Neuronal stem cell (in vitro differentiated cells): ENCODE measurements at regions not wholly inside any gene's neighbourhood (a gene's known extent, or its start where the extent isn't known, plus 50 kb on each side); places are given as distances from the start of the nearest gene placed in this dataset.
"Not testable (repeated sequence)": the region's sequence is repeated elsewhere in the genome, so short reads cannot be mapped to it uniquely, and the experiment has no call there.

Experiments
- DNase-seq: peaks from one replicate; pipeline ENCODE4 v3.0.0-alpha.2; 2013; ENCODE audit warnings: low spot score
- H2AFZ ChIP-seq: one replicate; pipeline ENCODE4 v1.6.1; 2013; ENCODE audit warnings: mild to moderate bottlenecking, low read length, inconsistent platforms
- H2AK5ac ChIP-seq: 2 replicates; pipeline ENCODE4 v1.6.1; 2013; ENCODE audit warnings: low read depth, mild to moderate bottlenecking, inconsistent platforms, low read length, moderate library complexity, mixed read lengths
- H2BK120ac ChIP-seq: 2 replicates; pipeline ENCODE4 v1.6.1; 2013; ENCODE audit warnings: low read depth, mild to moderate bottlenecking, inconsistent platforms, low read length, moderate library complexity, mixed read lengths
- H2BK12ac ChIP-seq: one replicate; pipeline ENCODE4 v1.6.1; 2013; ENCODE audit warnings: low read length, inconsistent platforms
- H2BK15ac ChIP-seq: 2 replicates; pipeline ENCODE4 v1.6.1; 2013; ENCODE audit warnings: mild to moderate bottlenecking, low read length, inconsistent platforms, mixed read lengths
- H2BK5ac ChIP-seq: one replicate; pipeline ENCODE4 v1.6.1; 2013; ENCODE audit warnings: inconsistent platforms, mild to moderate bottlenecking, low read length, moderate library complexity
- H3K14ac ChIP-seq: one replicate; pipeline ENCODE4 v1.6.1; 2013; ENCODE audit warnings: low read length, inconsistent platforms
- H3K18ac ChIP-seq: 2 replicates; pipeline ENCODE4 v1.6.1; 2013; ENCODE audit warnings: low read length, inconsistent platforms
- H3K23ac ChIP-seq: 2 replicates; pipeline ENCODE4 v1.6.1; 2013; ENCODE audit warnings: low read depth, mild to moderate bottlenecking, mixed read lengths, low read length, inconsistent platforms; ENCODE audit not compliant: poor library complexity
- H3K27ac ChIP-seq: replicated peaks from 3 replicates; pipeline ENCODE4 v1.5.1; 2013; ENCODE audit warnings: low read length, inconsistent platforms
- H3K27me3 ChIP-seq, 3 experiments: 2 replicates each; pipeline ENCODE4 v1.6.1; 2013; ENCODE audit warnings: low read length in 3 of 3, mild to moderate bottlenecking in 2 of 3, inconsistent platforms in 1 of 3, low read depth in 1 of 3, mixed read lengths in 1 of 3, moderate library complexity in 1 of 3; ENCODE audit not compliant: control insufficient read depth in 3 of 3, insufficient read depth in 3 of 3
- H3K36me3 ChIP-seq, 2 donors: replicated peaks in 1 of 2; 2 replicates each; pipeline ENCODE4 v1.6.1; 2013; ENCODE audit warnings: low read length in 2 of 2; ENCODE audit not compliant: control insufficient read depth in 2 of 2, insufficient read depth in 2 of 2
- H3K4ac ChIP-seq: 2 replicates; pipeline ENCODE4 v1.6.1; 2013; ENCODE audit warnings: inconsistent platforms, mild to moderate bottlenecking, low read length, moderate library complexity
- H3K4me1 ChIP-seq, 2 donors: 1 replicate in 1 of 2; 2 replicates in 1 of 2; pipeline ENCODE4 v1.6.1; 2013; ENCODE audit warnings: low read length in 2 of 2, low read depth in 1 of 2; ENCODE audit not compliant: control insufficient read depth in 2 of 2, insufficient read depth in 1 of 2
- H3K4me2 ChIP-seq: one replicate; pipeline ENCODE4 v1.6.1; 2013; ENCODE audit warnings: mild to moderate bottlenecking, low read length, inconsistent platforms; ENCODE audit not compliant: insufficient read depth, poor library complexity, severe bottlenecking
- H3K4me3 ChIP-seq, 2 donors: 2 replicates each; pipeline ENCODE4 v1.5.1; 2013; ENCODE audit warnings: low read length in 2 of 2, mild to moderate bottlenecking in 2 of 2, inconsistent platforms in 1 of 2, moderate library complexity in 1 of 2
- H3K79me1 ChIP-seq: one replicate; pipeline ENCODE4 v1.6.1; 2013; ENCODE audit warnings: low read depth, mild to moderate bottlenecking, inconsistent platforms, low read length, moderate library complexity
- H3K9ac ChIP-seq: one replicate; pipeline ENCODE4 v1.6.1; 2013; ENCODE audit warnings: mild to moderate bottlenecking, low read depth, low read length, inconsistent platforms; ENCODE audit not compliant: poor library complexity
- H3K9me3 ChIP-seq, 2 donors: replicated peaks in 1 of 2; 2 replicates each; pipeline versions ENCODE3 to v1.6.1; 2013; ENCODE audit warnings: low read length in 2 of 2, mild to moderate bottlenecking in 2 of 2, inconsistent platforms in 1 of 2, low read depth in 1 of 2, mixed read lengths in 1 of 2, moderate library complexity in 1 of 2; ENCODE audit not compliant: control insufficient read depth in 2 of 2, insufficient read depth in 1 of 2
- H4K8ac ChIP-seq: one replicate; pipeline ENCODE4 v1.6.1; 2013; ENCODE audit warnings: low read depth, mild to moderate bottlenecking, inconsistent platforms, low read length, moderate library complexity
- H4K91ac ChIP-seq: one replicate; pipeline ENCODE4 v1.6.1; 2013; ENCODE audit warnings: low read length, low read depth, mild to moderate bottlenecking, inconsistent platforms; ENCODE audit not compliant: poor library complexity
- WGBS, 2 donors: extraction: QIAGEN DNeasy Blood & Tissue Kit; methylation state at CpG; one replicate each; pipeline ENCODE4 v1.1.7; 2013; ENCODE audit warnings: missing lambda C conversion rate in 2 of 2, mixed read lengths in 1 of 2; ENCODE audit not compliant: insufficient read length in 2 of 2, insufficient replicate concordance in 1 of 2; ENCODE audit errors: extremely low coverage in 2 of 2; 5-methylcytosine and 5-hydroxymethylcytosine counted together

DNA sequence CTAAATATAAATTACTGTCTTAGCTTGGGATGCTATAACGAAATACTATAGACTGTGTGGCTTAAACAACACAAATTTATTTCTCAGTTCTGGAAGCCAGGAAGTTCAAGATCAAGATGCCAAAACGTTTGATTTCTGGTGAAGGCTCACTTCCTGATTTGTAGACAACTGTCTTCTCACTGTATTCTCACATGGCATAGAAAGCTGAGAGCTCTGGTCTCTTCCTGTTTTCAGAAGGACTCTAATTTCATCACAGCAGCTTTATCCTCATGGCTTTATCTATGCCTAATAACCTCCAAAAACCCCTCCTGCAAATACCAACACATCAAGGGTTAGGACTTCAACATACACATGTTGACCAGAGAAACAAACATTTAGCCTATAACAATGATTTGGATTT is 1795.5 kb downstream of the MRPL39 start:
- no peaks in the 10 kb centered on the region for H3K9me3 ChIP-seq
- no peak overlapping the region for H2BK5ac ChIP-seq
- H3K27ac ChIP-seq, result no peak overlapping the region
- no CpG with 5 or more reads among the region's 2 CpGs for WGBS, 2 donors
- no peak overlapping the region for H2BK120ac ChIP-seq
- no peak for DNase-seq
- no peak overlapping the region for H2BK15ac ChIP-seq
- H3K9ac ChIP-seq, result no peak overlapping the region
- H4K8ac ChIP-seq, result no peak overlapping the region
- H3K4me3 ChIP-seq, result no peak overlapping the region
- H3K14ac ChIP-seq, result no peak overlapping the region
- H3K36me3 ChIP-seq, result no peaks in the 10 kb centered on the region
- no peak overlapping the region for H3K4ac ChIP-seq
- H3K79me1 ChIP-seq, result no peaks in the 10 kb centered on the region
- no peak overlapping the region for H3K23ac ChIP-seq
- no peak overlapping the region for H2AK5ac ChIP-seq
- H2BK12ac ChIP-seq, result no peak overlapping the region
- H3K4me1 ChIP-seq, result no peaks in the 10 kb centered on the region
- no peak overlapping the region for H2AFZ ChIP-seq
- H3K27me3 ChIP-seq, result no peaks in the 10 kb centered on the region
- H3K18ac ChIP-seq, result no peak overlapping the region
- no peak overlapping the region for H4K91ac ChIP-seq
- no peak overlapping the region for H3K4me2 ChIP-seq

DNA sequence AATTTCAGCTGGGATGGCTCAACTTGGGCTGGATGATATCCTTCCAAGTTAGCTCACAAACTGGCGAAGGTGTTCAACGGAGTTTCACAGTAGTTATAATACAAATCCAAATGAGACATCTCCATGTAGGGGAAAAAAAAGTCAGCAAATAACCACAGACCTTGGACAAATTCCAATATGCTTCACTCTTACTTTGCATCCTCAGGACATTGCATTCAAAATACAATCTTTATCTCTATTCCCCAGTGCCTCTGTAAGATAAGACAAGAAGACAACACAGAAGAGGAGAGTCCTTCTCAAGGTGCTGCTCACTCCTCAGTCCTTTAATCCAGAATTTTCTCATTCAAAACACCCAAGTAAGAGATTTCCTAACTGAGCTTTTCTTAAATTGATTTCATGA is 1797.7 kb downstream of the MRPL39 start:
- no peak for DNase-seq
- Histone ChIP-seq H2BK120ac (no peak overlapping the region), H2BK12ac (no peak overlapping the region), H4K91ac (no peak overlapping the region), H2AFZ (no peak overlapping the region), H2BK15ac (no peak overlapping the region), H3K9me3 (no peaks in the 10 kb centered on the region), H3K23ac (no peak overlapping the region), H3K4me3 (no peak overlapping the region), H3K4me2 (no peak overlapping the region), H3K18ac (no peak overlapping the region), H3K36me3 (no peaks in the 10 kb centered on the region), H3K27me3 (no peaks in the 10 kb centered on the region), H4K8ac (no peak overlapping the region), H3K4me1 (no peaks in the 10 kb centered on the region), H3K79me1 (no peaks in the 10 kb centered on the region), H3K9ac (no peak overlapping the region), H3K14ac (no peak overlapping the region), H3K27ac (no peak overlapping the region), H3K4ac (no peak overlapping the region), H2BK5ac (no peak overlapping the region), H2AK5ac (no peak overlapping the region)
- WGBS, 2 donors, result no CpG with 5 or more reads among the region's 2 CpGs

DNA sequence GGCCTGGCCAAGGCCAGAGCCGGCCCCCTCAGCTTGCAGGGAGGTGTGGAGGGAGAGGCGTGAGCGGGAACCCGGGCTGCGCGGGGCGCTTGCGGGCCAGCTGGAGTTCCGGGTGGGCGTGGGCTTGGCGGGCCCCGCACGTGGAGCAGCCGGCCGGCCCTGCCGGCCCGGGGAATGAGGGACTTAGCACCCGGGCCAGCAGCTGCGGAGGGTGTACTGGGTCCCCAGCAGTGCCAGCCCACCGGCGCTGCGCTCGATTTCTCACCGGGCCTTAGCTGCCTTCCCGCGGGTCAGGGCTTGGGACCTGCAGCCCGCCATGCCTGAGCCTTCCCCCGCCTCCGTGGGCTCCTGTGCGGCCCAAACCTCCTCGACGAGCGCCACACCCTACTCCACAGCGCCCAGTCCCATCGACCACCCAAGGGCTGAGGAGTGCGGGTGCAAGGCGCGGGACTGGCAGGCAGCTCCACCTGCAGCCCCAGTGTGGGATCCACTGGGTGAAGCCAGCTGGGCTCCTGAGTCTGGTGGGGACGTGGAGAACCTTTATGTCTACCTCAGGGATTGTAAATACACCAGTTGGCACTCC is 1800.2 kb downstream of the MRPL39 start:
- not testable (repeated sequence) for H3K9me3 ChIP-seq, H3K79me1 ChIP-seq, H3K23ac ChIP-seq, H2BK15ac ChIP-seq, H3K36me3 ChIP-seq, H3K9ac ChIP-seq, H2BK5ac ChIP-seq, H2AK5ac ChIP-seq, H3K27me3 ChIP-seq, H3K4me3 ChIP-seq, H2BK12ac ChIP-seq, H3K4ac ChIP-seq, DNase-seq, H3K27ac ChIP-seq, H2AFZ ChIP-seq, H3K4me2 ChIP-seq, H3K14ac ChIP-seq, H3K4me1 ChIP-seq, H2BK120ac ChIP-seq, H4K8ac ChIP-seq, H4K91ac ChIP-seq, H3K18ac ChIP-seq
- WGBS, 2 donors, result no CpG with 5 or more reads among the region's 39 CpGs

DNA sequence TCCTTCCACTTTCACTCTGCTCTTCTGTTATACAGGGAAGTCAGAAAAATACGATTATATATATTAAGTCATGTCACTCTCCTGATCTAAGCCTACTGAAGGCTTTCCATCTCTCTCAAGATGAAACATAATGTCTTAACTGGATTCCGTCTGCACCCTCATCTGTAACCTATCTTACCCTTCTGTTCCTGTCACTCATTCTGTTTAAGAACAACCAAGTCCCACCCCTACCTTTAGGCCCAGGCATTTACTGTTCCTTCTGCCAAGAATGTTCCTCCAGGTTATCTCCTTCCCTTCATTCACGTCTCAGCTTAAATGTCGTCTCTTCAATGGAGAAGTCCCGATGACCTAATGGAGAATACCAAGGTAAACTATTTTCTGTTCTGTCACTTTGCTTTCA is 1802.4 kb downstream of the MRPL39 start:
- no peaks in the 10 kb centered on the region for H3K79me1 ChIP-seq

More for the DNA sequence above, 1802.4 kb downstream of the MRPL39 start:
- no peak for DNase-seq
- Histone ChIP-seq H2BK120ac (no peak overlapping the region), H3K4me1 (no peaks in the 10 kb centered on the region), H4K8ac (no peak overlapping the region), H2BK5ac (no peak overlapping the region), H2BK12ac (no peak overlapping the region), H2AFZ (no peak overlapping the region), H3K23ac (no peak overlapping the region), H2BK15ac (no peak overlapping the region), H3K9ac (no peak overlapping the region), H3K9me3 (no peaks in the 10 kb centered on the region), H3K36me3 (no peaks in the 10 kb centered on the region), H3K14ac (no peak overlapping the region), H3K18ac (no peak overlapping the region), H3K4me3 (no peak overlapping the region), H3K27ac (no peak overlapping the region), H3K4ac (no peak overlapping the region), H2AK5ac (no peak overlapping the region), H3K4me2 (no peak overlapping the region), H4K91ac (no peak overlapping the region), H3K27me3 (no peaks in the 10 kb centered on the region)
- WGBS, 2 donors, result no CpG with 5 or more reads among the region's 5 CpGs
